ENCODE measurements at regions not wholly inside any gene's neighbourhood (a gene's known extent, or its start where the extent isn't known, plus 50 kb on each side); places are given as distances from the start of the nearest gene placed in this dataset.

DNA sequence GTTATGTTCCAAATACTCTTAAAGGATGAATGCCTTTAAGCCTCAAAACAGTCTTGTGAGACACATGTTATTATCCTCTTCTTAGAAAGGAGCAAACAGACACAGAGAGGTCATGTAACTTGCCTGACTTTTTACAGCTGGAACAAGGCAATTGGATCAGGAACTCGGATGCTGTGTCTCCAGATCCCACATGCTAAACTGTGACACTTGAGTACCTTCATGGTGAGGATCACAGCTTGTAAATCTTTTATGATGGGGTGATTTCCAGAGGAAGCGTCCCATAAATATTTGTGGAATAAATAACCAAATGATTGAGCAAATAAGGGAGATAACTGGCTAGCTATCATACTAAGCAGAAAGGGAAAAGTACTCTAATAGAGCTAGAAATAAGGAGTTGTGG is 171.2 kb downstream of the C11orf91 start:
- no peak for TF ChIP-seq CTCF (IDR thresholded peaks at IDR 0.05; ENCODE audit: low read depth, low read length)
- TF ChIP-seq POLR2A (IDR thresholded peaks at IDR 0.05; ENCODE audit: extremely low read depth, insufficient read length) = no peak
- TF ChIP-seq, protein P1, sequence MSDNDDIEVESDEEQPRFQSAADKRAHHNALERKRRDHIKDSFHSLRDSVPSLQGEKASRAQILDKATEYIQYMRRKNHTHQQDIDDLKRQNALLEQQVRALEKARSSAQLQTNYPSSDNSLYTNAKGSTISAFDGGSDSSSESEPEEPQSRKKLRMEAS (IDR thresholded peaks at IDR 0.05; ENCODE audit: low read depth, low read length) = no peak
- no peak for TF ChIP-seq MYC (IDR thresholded peaks at IDR 0.05; ENCODE audit: low read depth, low read length)

Data from NB4 (cell line).